H1 (cell line): ENCODE measurements at regions not wholly inside any gene's neighbourhood (a gene's known extent, or its start where the extent isn't known, plus 50 kb on each side); places are given as distances from the start of the nearest gene placed in this dataset.

Source experiments
- CBX8 ChIP-seq: fragments of 300-800, 300-1000 bp; sonication (generic); IDR thresholded peaks from 2 replicates; pipeline ENCODE4 v1.7.1; 2016; ENCODE audit warnings: low read depth, low read length, borderline replicate concordance
- EZH2 ChIP-seq: fragments of 200-600 bp; sonication (generic); IDR thresholded peaks from 2 replicates; pipeline ENCODE4 v1.7.1; 2012; ENCODE audit warnings: low read depth, mild to moderate bottlenecking, moderate library complexity, low read length, inconsistent platforms; ENCODE audit not compliant: severe bottlenecking
- GABPA ChIP-seq: IDR thresholded peaks from 2 replicates; pipeline ENCODE4 v1.6.1; 2011; ENCODE audit warnings: mild to moderate bottlenecking, low read length, moderate library complexity, borderline replicate concordance; ENCODE audit not compliant: insufficient read depth

GRCh38 chr14:98578204-98578603 is 693.8 kb downstream of the BCL11B start:
- TF ChIP-seq EZH2: no peak
- no peak for TF ChIP-seq GABPA
- TF ChIP-seq CBX8: no peak
